Choroid plexus epithelial cell (primary cell): ENCODE measurements at regions not wholly inside any gene's neighbourhood (a gene's known extent, or its start where the extent isn't known, plus 50 kb on each side); places are given as distances from the start of the nearest gene placed in this dataset.

ENCODE experiments used
- DNase-seq: peaks from one replicate; pipeline ENCODE4 v3.0.0-alpha.2; 2010; ENCODE audit warnings: low read depth
- H3K4me3 ChIP-seq: 2 replicates; pipeline ENCODE4 v1.5.1; 2011; ENCODE audit warnings: low read depth, mild to moderate bottlenecking, control low read depth, low read length, moderate library complexity
- CTCF ChIP-seq: conservative IDR thresholded peaks from 2 replicates; pipeline ENCODE4 v1.5.1; 2011; ENCODE audit warnings: low read depth, mild to moderate bottlenecking, control low read depth, inconsistent platforms, low read length, moderate library complexity

GRCh38 chr5:170159947-170160346 is 54.2 kb downstream of the FOXI1 start:
- no peak for TF ChIP-seq CTCF
- DNase-seq: no peak
- no peak overlapping the region for H3K4me3 ChIP-seq

- H3K4me3 ChIP-seq: no peak overlapping the region
- no peak for TF ChIP-seq CTCF
- DNase-seq: peak; percentile 5
These were observed 55.4 kb downstream of the FOXI1 start for GRCh38 chr5:170161069-170161468.

- no peak overlapping the region for H3K4me3 ChIP-seq
- no peak for TF ChIP-seq CTCF
- DNase-seq: no peak
These were observed 57.1 kb downstream of the FOXI1 start for GRCh38 chr5:170162631-170163321.

GRCh38 chr5:170164087-170164486 is 58.4 kb downstream of the FOXI1 start:
- DNase-seq: no peak
- TF ChIP-seq CTCF: no peak
- no peak overlapping the region for H3K4me3 ChIP-seq

- no peak for DNase-seq
- no peak for TF ChIP-seq CTCF
- H3K4me3 ChIP-seq: no peak overlapping the region
These were observed 59.2 kb downstream of the FOXI1 start for GRCh38 chr5:170164921-170165320.

GRCh38 chr5:170166101-170166500 is 60.4 kb downstream of the FOXI1 start:
- H3K4me3 ChIP-seq: no peak overlapping the region
- no peak for DNase-seq
- no peak for TF ChIP-seq CTCF

- TF ChIP-seq CTCF: no peak
- DNase-seq: no peak
- no peak overlapping the region for H3K4me3 ChIP-seq
These were observed 62.3 kb downstream of the FOXI1 start for GRCh38 chr5:170168002-170168401.
